SK-N-SH treated with all-trans-retinoic acid at 6 μM for 48 hours (cell line): ENCODE measurements at regions not wholly inside any gene's neighbourhood (a gene's known extent, or its start where the extent isn't known, plus 50 kb on each side); places are given as distances from the start of the nearest gene placed in this dataset.

Source experiments
- ZFP3 ChIP-seq: fragments of 250-450 bp; sonication (Bioruptor Pico); IDR thresholded peaks from 2 replicates; pipeline ENCODE4 v1.5.0; 2020; ENCODE audit warnings: mild to moderate bottlenecking, moderate library complexity
- TF ChIP-seq, protein P1 (sequence below): fragments of 250-450 bp; sonication (Bioruptor Pico); IDR thresholded peaks from 2 replicates; pipeline ENCODE4 v1.8.0; 2021; ENCODE audit warnings: low read depth, mild to moderate bottlenecking, moderate library complexity, borderline replicate concordance

GRCh38 chr4:101594588-101594987 is 195.9 kb upstream of the BANK1 start:
- no peak for TF ChIP-seq ZFP3 (CRISPR knock-in tag)
- TF ChIP-seq, protein P1, sequence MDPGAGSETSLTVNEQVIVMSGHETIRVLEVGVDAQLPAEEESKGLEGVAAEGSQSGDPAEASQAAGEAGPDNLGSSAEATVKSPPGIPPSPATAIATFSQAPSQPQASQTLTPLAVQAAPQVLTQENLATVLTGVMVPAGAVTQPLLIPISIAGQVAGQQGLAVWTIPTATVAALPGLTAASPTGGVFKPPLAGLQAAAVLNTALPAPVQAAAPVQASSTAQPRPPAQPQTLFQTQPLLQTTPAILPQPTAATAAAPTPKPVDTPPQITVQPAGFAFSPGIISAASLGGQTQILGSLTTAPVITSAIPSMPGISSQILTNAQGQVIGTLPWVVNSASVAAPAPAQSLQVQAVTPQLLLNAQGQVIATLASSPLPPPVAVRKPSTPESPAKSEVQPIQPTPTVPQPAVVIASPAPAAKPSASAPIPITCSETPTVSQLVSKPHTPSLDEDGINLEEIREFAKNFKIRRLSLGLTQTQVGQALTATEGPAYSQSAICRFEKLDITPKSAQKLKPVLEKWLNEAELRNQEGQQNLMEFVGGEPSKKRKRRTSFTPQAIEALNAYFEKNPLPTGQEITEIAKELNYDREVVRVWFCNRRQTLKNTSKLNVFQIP, result no peak
